HFF-Myc (cell line): ENCODE measurements at regions not wholly inside any gene's neighbourhood (a gene's known extent, or its start where the extent isn't known, plus 50 kb on each side); places are given as distances from the start of the nearest gene placed in this dataset.

Experiments
- DNase-seq: peaks from one replicate; pipeline ENCODE4 v3.0.0-alpha.2; 2011; ENCODE audit warnings: low read depth; ENCODE audit errors: extremely low read depth
- H3K4me3 ChIP-seq: replicated peaks from 2 replicates; pipeline ENCODE4 v1.5.1; 2011; ENCODE audit warnings: low read depth, mild to moderate bottlenecking, control low read depth, low read length
- CTCF ChIP-seq: IDR thresholded peaks from 2 replicates; pipeline ENCODE4 v1.5.1; 2012; ENCODE audit warnings: mild to moderate bottlenecking, low read depth, low read length, control low read depth; ENCODE audit errors: missing control alignments

GRCh38 chr6:170172392-170172791 is 118.5 kb downstream of the DLL1 start:
- no peak for TF ChIP-seq CTCF

GRCh38 chr6:170167657-170168159 is 123.2 kb downstream of the DLL1 start:
- H3K4me3 ChIP-seq: no peak overlapping the region
- TF ChIP-seq CTCF: no peak
- no peak for DNase-seq

More at GRCh38 chr6:170172392-170172791, 118.5 kb downstream of the DLL1 start:
- no peak for DNase-seq
- H3K4me3 ChIP-seq: no peak overlapping the region

- TF ChIP-seq CTCF: no peak
- no peak overlapping the region for H3K4me3 ChIP-seq
- no peak for DNase-seq
Measured at GRCh38 chr6:170166511-170167122, 124.3 kb downstream of the DLL1 start.

DNA sequence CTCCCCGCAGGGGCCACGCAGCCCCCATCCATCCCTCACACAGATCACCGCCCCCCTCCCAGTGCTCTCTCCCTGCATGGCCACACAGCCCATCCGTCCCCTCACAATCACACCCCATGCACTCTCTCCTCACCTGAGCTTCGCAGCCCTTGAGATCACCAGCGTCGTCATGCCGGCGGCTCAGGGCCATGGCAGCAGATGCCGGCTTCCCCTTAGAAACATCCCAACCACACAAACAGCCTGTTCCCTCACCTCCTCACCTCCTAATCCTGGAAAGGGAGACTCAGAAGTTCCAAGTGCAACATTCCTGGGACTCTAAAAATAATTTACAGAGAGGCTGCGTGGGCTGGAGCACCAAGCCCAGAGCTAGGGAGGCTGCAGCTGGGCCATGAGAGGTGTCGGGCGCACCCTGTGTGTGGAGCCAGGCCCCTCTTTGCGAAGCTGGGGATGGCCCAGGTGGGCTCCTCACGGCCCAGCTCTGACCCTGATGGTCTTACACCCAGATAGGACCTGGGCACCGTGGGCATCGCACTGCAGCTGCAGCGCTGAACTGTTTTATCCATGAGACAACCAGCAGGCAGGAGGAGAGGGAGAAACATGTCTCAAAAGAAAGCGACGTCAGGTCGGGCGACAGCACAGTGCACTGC is 125.3 kb downstream of the DLL1 start:
- no peak for DNase-seq
- H3K4me3 ChIP-seq: no peak overlapping the region
- TF ChIP-seq CTCF: no peak

DNA sequence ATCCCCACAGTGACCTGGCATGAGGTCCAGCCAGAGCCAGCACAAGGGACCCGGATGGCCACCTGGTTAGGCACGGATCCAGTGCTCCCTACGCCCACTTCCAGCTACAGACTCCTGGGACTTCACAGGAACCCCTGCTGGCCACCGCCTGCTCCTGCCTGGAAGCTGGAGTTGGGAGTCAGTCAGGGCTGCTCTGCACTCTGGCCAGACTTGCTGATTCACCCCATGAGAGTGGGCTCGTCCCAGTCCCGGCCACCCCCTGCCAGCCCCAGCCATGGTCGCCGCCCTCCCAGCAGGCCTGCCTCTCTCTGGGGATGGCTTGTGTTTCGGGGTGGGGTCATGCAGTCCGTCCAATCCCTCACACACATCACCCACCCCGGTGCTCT is 125.8 kb downstream of the DLL1 start:
- TF ChIP-seq CTCF: no peak
- no peak overlapping the region for H3K4me3 ChIP-seq
- DNase-seq: no peak

- no peak for TF ChIP-seq CTCF
- DNase-seq: no peak
Measured at GRCh38 chr6:170164271-170164900, 126.5 kb downstream of the DLL1 start.

More at GRCh38 chr6:170164271-170164900, 126.5 kb downstream of the DLL1 start:
- no peak overlapping the region for H3K4me3 ChIP-seq
